Activated naive CD4-positive, alpha-beta T cell treated with anti-CD3 and anti-CD28 coated beads, Interleukin-2, amount 50 U/mL, for 72 hours (primary cell): ENCODE measurements at regions not wholly inside any gene's neighbourhood (a gene's known extent, or its start where the extent isn't known, plus 50 kb on each side); places are given as distances from the start of the nearest gene placed in this dataset.
"Not testable (repeated sequence)": the region's sequence is repeated elsewhere in the genome, so short reads cannot be mapped to it uniquely, and the experiment has no call there.

Experiments used
- ATAC-seq, 2 donors: fragments of 150-1000 bp; cut with Tn5 transposase; 2 replicates each; pipeline ENCODE4 v1.10.0; 2021; ENCODE audit warnings: mild to moderate bottlenecking in 2 of 2, moderate library complexity in 2 of 2
- DNase-seq, 2 donors: peaks; one replicate each; pipeline ENCODE4 v3.0.0; 2021 to 2022; ENCODE audit warnings: low spot score in 2 of 2
- H3K27ac Mint-ChIP-seq, 2 donors: one replicate each; pipeline ENCODE4 v1.8.0; 2022; ENCODE audit warnings: mild to moderate bottlenecking in 2 of 2, mixed read lengths in 2 of 2
- H3K36me3 Mint-ChIP-seq, 2 donors: one replicate each; pipeline ENCODE4 v1.8.0; 2022; ENCODE audit warnings: mixed read lengths in 2 of 2
- H3K9me3 Mint-ChIP-seq, 2 donors: one replicate each; pipeline ENCODE4 v1.8.0; 2022; ENCODE audit warnings: mixed read lengths in 2 of 2

DNA sequence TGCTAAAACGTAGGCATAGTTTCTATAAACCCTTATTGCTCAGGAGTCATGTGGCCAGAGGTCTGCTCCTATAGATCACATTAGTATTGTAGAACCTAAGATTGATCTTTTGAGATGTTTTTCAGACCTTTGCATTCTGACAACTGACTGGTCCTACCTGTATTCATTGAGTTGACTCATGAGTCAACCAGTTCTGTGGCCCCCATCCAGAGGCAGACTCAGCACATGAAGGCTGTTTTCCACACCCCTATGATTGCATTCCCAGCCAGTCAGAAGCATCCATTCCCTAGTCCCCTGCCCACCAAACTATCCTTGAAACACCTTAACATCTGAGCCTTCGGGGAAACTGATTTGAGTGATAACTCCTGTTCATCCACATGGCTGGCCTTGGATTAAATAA lies 451.7 kb downstream of the SIPA1L2 start:
- ATAC-seq (no peak), DNase-seq (no peak)
- no peaks in the 10 kb centered on the region for H3K36me3 Mint-ChIP-seq
- H3K27ac Mint-ChIP-seq, result no peak overlapping the region
- H3K9me3 Mint-ChIP-seq, result peaks cover 0 to 7% of the 10 kb centered on the region in 2 donors

GRCh38 chr1:232177438-232177837 lies 452.5 kb downstream of the SIPA1L2 start:
- H3K36me3 Mint-ChIP-seq, result no peaks in the 10 kb centered on the region
- H3K27ac Mint-ChIP-seq, result no peak overlapping the region
- H3K9me3 Mint-ChIP-seq, result peaks cover 0 to 7% of the 10 kb centered on the region in 2 donors
- ATAC-seq (no peak), DNase-seq (no peak)

- no peak for DNase-seq
- Mint-ChIP-seq H3K27ac (no peak overlapping the region), H3K36me3 (no peaks in the 10 kb centered on the region), H3K9me3 (peaks cover 0 to 7% of the 10 kb centered on the region in 2 donors)
- ATAC-seq, result no peak
These were observed 453.7 kb downstream of the SIPA1L2 start for GRCh38 chr1:232176222-232176621.

DNA sequence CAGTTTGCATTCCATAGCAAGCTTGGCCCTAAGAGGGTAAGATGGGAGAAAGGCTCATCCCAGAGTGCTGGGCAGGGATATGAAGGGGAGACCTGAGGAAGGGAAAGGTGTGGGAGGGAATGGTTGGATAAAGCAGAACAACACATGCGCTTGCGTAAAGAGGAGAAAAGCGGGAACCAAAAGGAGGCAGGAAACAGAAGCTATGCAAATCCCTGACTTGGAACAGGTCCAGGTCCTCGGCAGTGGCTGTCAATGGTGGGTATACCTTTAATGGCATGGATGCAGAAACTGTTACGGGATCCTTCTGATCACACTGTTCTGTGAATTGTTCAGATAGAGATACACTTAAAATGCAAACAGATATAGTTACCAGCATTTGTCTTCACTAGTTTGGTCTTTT lies 455.6 kb downstream of the SIPA1L2 start:
- Mint-ChIP-seq H3K27ac (no peak overlapping the region), H3K9me3 (peaks cover 0 to 7% of the 10 kb centered on the region in 2 donors), H3K36me3 (no peaks in the 10 kb centered on the region)
- no peak for DNase-seq
- ATAC-seq, result no peak

DNA sequence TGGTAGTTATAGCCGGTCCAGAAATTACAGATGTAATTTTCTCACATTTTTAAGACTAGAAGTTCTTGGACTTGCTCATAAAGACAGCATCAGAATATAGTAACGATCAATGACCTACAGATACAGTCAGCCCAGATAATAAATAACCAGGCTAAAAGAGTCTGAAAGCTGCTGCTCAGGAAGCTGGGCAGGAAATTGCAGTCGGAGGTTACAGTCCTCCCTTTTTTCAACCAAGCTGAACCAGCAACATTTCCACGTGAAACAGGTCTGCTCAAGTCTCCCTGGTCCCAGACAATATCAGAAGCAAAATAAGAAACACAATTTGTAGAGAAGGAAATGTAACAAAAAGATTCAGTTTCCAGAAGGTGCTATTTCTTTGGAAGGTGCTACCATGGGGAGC lies 457.4 kb downstream of the SIPA1L2 start:
- Mint-ChIP-seq H3K9me3 (peaks cover 0 to 7% of the 10 kb centered on the region in 2 donors), H3K36me3 (no peaks in the 10 kb centered on the region), H3K27ac (no peak overlapping the region)
- ATAC-seq (no peak), DNase-seq (no peak)

- Mint-ChIP-seq H3K27ac (no peak overlapping the region), H3K36me3 (no peaks in the 10 kb centered on the region), H3K9me3 (no peaks in the 10 kb centered on the region)
- DNase-seq (no peak), ATAC-seq (no peak)
These were observed 459.0 kb downstream of the SIPA1L2 start for GRCh38 chr1:232170909-232171308.

DNA sequence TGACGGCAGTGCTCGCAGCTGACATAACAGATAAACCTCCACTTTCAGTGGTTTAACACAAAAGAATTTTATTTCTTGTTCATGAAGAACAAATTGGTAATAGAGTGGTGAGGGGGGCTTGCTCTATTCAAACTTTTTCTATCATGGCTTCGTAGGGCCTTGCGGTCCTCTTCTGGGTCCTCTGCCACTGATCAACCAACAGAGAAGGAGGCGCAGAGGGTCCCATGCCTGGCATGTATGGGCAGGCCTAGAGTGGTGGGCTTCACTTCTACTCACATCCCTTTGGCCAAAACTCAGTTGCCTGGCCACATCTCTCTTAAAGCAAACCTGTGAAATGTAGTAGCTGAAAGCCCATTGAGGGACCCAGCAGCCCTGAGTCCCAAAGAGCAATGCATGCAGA lies 460.5 kb downstream of the SIPA1L2 start:
- H3K27ac Mint-ChIP-seq, result no peak overlapping the region
- no peaks in the 10 kb centered on the region for H3K36me3 Mint-ChIP-seq
- ATAC-seq, result no peak
- no peak for DNase-seq
- no peaks in the 10 kb centered on the region for H3K9me3 Mint-ChIP-seq

DNA sequence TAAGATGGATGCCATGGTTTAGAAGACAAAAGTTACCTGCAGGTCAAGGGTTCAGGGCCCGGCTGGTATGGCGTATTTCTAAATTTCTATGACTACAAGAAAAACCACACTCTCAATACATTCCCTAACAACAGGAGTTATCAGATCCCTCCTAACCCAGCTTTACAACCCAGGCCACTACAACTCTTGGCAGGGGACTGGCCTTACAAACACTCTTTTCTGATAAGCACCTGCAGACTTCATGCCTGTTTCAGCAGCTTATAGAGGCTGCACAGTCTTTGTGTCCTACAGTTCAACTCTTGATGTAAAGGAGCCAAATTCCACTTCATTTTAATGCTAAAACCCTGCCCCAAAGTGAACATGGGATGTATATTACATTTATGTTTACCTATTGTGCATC lies 461.4 kb downstream of the SIPA1L2 start:
- Mint-ChIP-seq H3K36me3 (no peaks in the 10 kb centered on the region), H3K27ac (no peak overlapping the region)

GRCh38 chr1:232166942-232167341 lies 463.0 kb downstream of the SIPA1L2 start:
- ATAC-seq (no peak), DNase-seq (no peak)
- Mint-ChIP-seq H3K27ac (no peak overlapping the region), H3K9me3 (no peaks in the 10 kb centered on the region), H3K36me3 (no peaks in the 10 kb centered on the region)

More for the DNA sequence above, 461.4 kb downstream of the SIPA1L2 start:
- ATAC-seq (no peak), DNase-seq (no peak)
- no peaks in the 10 kb centered on the region for H3K9me3 Mint-ChIP-seq

GRCh38 chr1:232164078-232164963 lies 465.6 kb downstream of the SIPA1L2 start:
- no peak overlapping the region for H3K27ac Mint-ChIP-seq
- DNase-seq (no peak), ATAC-seq (no peak)
- no peaks in the 10 kb centered on the region for H3K36me3 Mint-ChIP-seq
- H3K9me3 Mint-ChIP-seq, result no peaks in the 10 kb centered on the region

GRCh38 chr1:232163533-232163932 lies 466.4 kb downstream of the SIPA1L2 start:
- no peak for DNase-seq
- peaks cover 0 to 4% of the 10 kb centered on the region in 2 donors for H3K9me3 Mint-ChIP-seq
- no peak for ATAC-seq
- no peaks in the 10 kb centered on the region for H3K36me3 Mint-ChIP-seq
- H3K27ac Mint-ChIP-seq, result no peak overlapping the region

DNA sequence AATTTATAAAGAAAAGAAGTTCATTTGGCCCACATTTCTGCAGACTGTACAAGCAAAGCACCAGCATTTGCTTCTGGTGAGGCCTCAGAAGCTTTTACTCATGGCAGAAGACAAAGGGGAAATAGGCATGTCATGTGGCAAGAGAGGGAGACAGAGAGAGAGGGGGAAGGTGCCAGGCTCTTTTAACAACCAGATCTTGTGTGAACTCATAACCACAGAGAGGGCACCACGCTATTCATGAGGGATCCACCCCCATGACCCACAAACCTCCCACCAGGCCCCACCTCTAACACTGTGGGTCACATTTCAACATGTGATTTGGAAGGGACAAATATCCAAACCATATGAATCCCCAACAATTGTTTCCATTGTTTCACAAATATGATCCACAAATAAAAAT lies 467.9 kb downstream of the SIPA1L2 start:
- Mint-ChIP-seq H3K9me3 (peaks cover 0 to 6% of the 10 kb centered on the region in 2 donors), H3K36me3 (no peaks in the 10 kb centered on the region), H3K27ac (no peak overlapping the region)
- ATAC-seq (no peak), DNase-seq (no peak)

GRCh38 chr1:232158558-232158957 lies 471.4 kb downstream of the SIPA1L2 start:
- not testable (repeated sequence) for DNase-seq, H3K27ac Mint-ChIP-seq, ATAC-seq, H3K9me3 Mint-ChIP-seq, H3K36me3 Mint-ChIP-seq

DNA sequence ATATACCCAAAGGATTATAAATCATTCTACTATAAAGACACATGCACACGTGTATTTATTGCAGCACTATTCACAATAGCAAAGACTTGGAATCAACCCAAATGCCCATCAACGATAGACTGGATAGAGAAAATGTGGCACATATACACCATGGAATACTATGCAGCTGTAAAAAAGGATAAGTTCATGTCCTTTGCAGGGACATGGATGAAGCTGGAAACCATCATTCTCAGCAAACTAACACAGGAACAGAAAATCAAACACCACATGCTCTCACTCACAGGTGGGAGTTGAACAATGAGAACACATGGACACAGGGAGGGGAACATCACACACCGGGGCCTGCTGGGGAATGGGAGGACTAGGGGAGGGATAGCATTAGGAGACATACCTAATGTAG lies 473.9 kb downstream of the SIPA1L2 start:
- not testable (repeated sequence) for H3K9me3 Mint-ChIP-seq, H3K27ac Mint-ChIP-seq, H3K36me3 Mint-ChIP-seq, DNase-seq, ATAC-seq

- ATAC-seq (no peak), DNase-seq (no peak)
These were observed 476.3 kb downstream of the SIPA1L2 start for GRCh38 chr1:232153652-232154051.

DNA sequence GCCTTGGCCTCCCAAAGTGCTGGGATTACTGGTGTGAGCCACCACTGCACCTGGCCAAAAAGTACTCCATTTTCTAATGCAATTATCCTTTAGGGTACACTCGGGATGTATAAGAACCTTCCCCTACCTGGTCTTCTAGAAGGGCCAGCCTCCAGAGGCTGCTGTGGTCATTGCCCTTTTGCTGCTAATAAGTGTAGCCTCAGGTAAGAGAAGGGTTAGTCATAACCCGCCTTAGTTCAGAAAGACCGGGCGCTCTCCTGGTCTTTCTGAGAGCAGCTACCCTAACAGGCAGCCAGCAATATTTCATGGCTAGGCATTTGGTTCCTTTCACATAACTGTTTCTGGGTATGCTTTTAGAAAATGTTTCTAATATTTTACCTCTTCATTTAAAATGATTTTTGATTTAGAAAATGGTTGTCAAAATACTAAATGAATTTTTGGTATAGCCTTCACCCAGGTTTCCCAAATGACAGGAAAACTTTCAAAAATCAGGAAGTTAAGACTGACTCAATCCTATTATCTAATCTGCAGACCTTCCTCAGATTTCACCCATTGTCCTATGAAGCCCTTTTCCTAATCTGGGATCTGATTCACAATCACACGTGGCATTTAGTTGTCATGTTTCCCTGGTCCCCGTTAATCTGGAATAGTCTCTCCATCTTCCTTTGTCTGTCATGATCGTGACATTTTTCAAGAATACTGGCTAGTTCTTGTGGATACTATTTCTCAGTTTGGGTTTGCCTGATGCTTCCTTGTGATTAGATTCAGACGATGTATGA lies 479.0 kb downstream of the SIPA1L2 start:
- Mint-ChIP-seq H3K9me3 (peaks cover 0 to 7% of the 10 kb centered on the region in 2 donors), H3K27ac (no peak overlapping the region), H3K36me3 (no peaks in the 10 kb centered on the region)
- ATAC-seq (no peak), DNase-seq (no peak)

More at GRCh38 chr1:232153652-232154051, 476.3 kb downstream of the SIPA1L2 start:
- H3K9me3 Mint-ChIP-seq, result peaks cover 3 to 7% of the 10 kb centered on the region in 2 donors
- no peak overlapping the region for H3K27ac Mint-ChIP-seq
- H3K36me3 Mint-ChIP-seq, result no peaks in the 10 kb centered on the region
